Ascending aorta (tissue), 2 donors: ENCODE measurements at regions not wholly inside any gene's neighbourhood (a gene's known extent, or its start where the extent isn't known, plus 50 kb on each side); places are given as distances from the start of the nearest gene placed in this dataset.

Experiments
- DNase-seq, 2 donors: peaks; one replicate each; pipeline ENCODE4 v3.0.0-alpha.2; 2019; ENCODE audit warnings: low spot score in 2 of 2
- H3K27ac ChIP-seq, 2 donors: fragments of 200-600 bp; sonication (generic); one replicate each; pipeline ENCODE4 v1.5.1; 2016 to 2017; ENCODE audit warnings: mild to moderate bottlenecking in 1 of 2
- H3K27me3 ChIP-seq: fragments of 200-600 bp; sonication (generic); one replicate; pipeline ENCODE4 v1.5.1; 2017
- H3K36me3 ChIP-seq, 2 donors: fragments of 200-600 bp; sonication (generic); one replicate each; pipeline ENCODE4 v1.5.1; 2016
- H3K4me1 ChIP-seq, 2 donors: fragments of 200-600 bp; sonication (generic); one replicate each; pipeline ENCODE4 v1.5.1; 2016 to 2017; ENCODE audit warnings: mild to moderate bottlenecking in 1 of 2
- H3K4me3 ChIP-seq, 2 donors: fragments of 200-600 bp; sonication (generic); one replicate each; pipeline ENCODE4 v1.5.1; 2016 to 2017; ENCODE audit warnings: mild to moderate bottlenecking in 1 of 2
- H3K9me3 ChIP-seq, 2 donors: fragments of 200-600 bp; sonication (generic); one replicate each; pipeline ENCODE4 v1.5.1; 2016
- intact Hi-C: fragments of 100-400 bp; cut with DNase I; formaldehyde crosslinking; loops from one replicate; pipeline ENCODE4 v1.15.1; 2023
- TF ChIP-seq, protein P1 (sequence below), 3 experiments: fragments of 200-600 bp in 2 of 3; fragments of 450-650 bp in 1 of 3; sonication (generic) in 2 of 3; IDR thresholded peaks; one replicate each; pipeline ENCODE4 v1.5.1; 2016 to 2019; ENCODE audit warnings: antibody characterized with exemption in 3 of 3, mild to moderate bottlenecking in 1 of 3, moderate library complexity in 1 of 3

GRCh38 chr2:7950035-7950612 lies 731.7 kb upstream of the ID2 start:
- H3K4me3 ChIP-seq: no peak overlapping the region
- TF ChIP-seq, protein P1, sequence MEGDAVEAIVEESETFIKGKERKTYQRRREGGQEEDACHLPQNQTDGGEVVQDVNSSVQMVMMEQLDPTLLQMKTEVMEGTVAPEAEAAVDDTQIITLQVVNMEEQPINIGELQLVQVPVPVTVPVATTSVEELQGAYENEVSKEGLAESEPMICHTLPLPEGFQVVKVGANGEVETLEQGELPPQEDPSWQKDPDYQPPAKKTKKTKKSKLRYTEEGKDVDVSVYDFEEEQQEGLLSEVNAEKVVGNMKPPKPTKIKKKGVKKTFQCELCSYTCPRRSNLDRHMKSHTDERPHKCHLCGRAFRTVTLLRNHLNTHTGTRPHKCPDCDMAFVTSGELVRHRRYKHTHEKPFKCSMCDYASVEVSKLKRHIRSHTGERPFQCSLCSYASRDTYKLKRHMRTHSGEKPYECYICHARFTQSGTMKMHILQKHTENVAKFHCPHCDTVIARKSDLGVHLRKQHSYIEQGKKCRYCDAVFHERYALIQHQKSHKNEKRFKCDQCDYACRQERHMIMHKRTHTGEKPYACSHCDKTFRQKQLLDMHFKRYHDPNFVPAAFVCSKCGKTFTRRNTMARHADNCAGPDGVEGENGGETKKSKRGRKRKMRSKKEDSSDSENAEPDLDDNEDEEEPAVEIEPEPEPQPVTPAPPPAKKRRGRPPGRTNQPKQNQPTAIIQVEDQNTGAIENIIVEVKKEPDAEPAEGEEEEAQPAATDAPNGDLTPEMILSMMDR (IDR thresholded peaks at IDR 0.05): no peak
- H3K27me3 ChIP-seq: no peaks in the 10 kb centered on the region
- H3K27ac ChIP-seq: peak overlapping the region; percentile 73 to 77
- no peaks in the 10 kb centered on the region for H3K36me3 ChIP-seq
- DNase-seq: peak in 1 of 2 donors; percentile 75
- H3K9me3 ChIP-seq: no peaks in the 10 kb centered on the region
- intact Hi-C loops: loop anchor here (1.0 to 2.0 kb wide), 3 partner anchors 54 to 729 kb away; no protein-coding TSS in a partner anchor
- peaks cover 0 to 15% of the 10 kb centered on the region in 2 donors for H3K4me1 ChIP-seq

DNA sequence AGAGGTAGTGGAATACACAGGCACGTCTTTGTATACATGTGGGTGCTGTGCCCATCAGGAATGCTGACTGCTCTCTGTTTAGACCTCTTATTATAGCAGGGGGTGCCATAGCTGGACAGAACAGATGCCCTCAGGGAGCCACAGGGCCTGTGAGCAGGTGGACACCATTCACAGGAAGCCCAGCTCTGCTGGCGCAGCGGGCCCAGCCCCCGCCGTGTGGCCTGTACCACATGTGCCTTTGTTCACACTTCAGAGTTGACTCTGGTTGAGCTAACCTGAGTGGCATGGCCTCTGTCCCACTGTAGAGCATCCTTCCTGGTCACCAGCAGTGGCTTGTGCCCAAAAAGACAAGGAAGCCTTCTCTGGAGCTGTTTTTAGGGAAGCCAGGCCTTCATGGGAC lies 730.9 kb upstream of the ID2 start:
- TF ChIP-seq, protein P1 (IDR thresholded peaks at IDR 0.05): no peak
- no peak for DNase-seq

DNA sequence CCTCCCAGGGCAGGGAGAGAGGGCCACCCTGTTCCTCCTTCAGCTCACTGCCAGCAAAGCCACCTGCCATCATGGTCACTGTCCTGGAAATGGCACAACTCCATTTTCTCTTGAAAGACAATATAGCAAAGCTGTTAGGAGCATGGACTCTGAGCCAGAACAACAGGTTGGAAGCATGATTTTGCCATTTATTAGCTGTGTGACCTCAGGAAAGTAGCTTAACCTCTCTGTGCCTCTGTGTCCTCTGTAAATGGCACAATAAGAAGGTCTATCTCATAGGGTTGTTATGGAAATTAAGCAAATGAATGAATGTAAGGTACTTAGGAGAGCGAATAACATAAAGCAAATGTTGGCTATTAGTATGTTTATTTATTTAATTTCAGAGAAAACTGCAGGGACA lies 730.4 kb upstream of the ID2 start:
- Histone ChIP-seq H3K4me3 (no peak overlapping the region), H3K27me3 (no peaks in the 10 kb centered on the region), H3K4me1 (peaks cover 0 to 15% of the 10 kb centered on the region in 2 donors), H3K27ac (peak overlapping the region; percentile 73 to 77), H3K36me3 (no peaks in the 10 kb centered on the region), H3K9me3 (no peaks in the 10 kb centered on the region)
- intact Hi-C loops: loop anchor here (2.0 kb wide), 1 partner anchor 727 kb away; no protein-coding TSS in a partner anchor
- TF ChIP-seq, protein P1 (IDR thresholded peaks at IDR 0.05): no peak
- no peak for DNase-seq

More for the DNA sequence above, 730.9 kb upstream of the ID2 start:
- Histone ChIP-seq H3K27me3 (no peaks in the 10 kb centered on the region), H3K4me1 (peaks cover 0 to 15% of the 10 kb centered on the region in 2 donors), H3K9me3 (no peaks in the 10 kb centered on the region), H3K36me3 (no peaks in the 10 kb centered on the region), H3K27ac (peak overlapping the region; percentile 73 to 77), H3K4me3 (no peak overlapping the region)
- intact Hi-C loops: loop anchor here (2.0 kb wide), 1 partner anchor 728 kb away; no protein-coding TSS in a partner anchor

- Histone ChIP-seq H3K27me3 (no peaks in the 10 kb centered on the region), H3K4me3 (no peak overlapping the region), H3K9me3 (no peaks in the 10 kb centered on the region), H3K27ac (no peak overlapping the region), H3K4me1 (peaks cover 0 to 15% of the 10 kb centered on the region in 2 donors), H3K36me3 (no peaks in the 10 kb centered on the region)
- intact Hi-C loops: no loop called here
- no peak for DNase-seq
- TF ChIP-seq, protein P1 (IDR thresholded peaks at IDR 0.05): no peak
Measured at GRCh38 chr2:7952046-7952745, 729.7 kb upstream of the ID2 start.

GRCh38 chr2:7953195-7953594 lies 728.7 kb upstream of the ID2 start:
- Histone ChIP-seq H3K36me3 (no peaks in the 10 kb centered on the region), H3K9me3 (no peaks in the 10 kb centered on the region), H3K27ac (no peak overlapping the region), H3K4me1 (peaks cover 0 to 15% of the 10 kb centered on the region in 2 donors), H3K4me3 (no peak overlapping the region), H3K27me3 (no peaks in the 10 kb centered on the region)
- TF ChIP-seq, protein P1 (IDR thresholded peaks at IDR 0.05): no peak
- intact Hi-C loops: no loop called here
- DNase-seq: no peak
